ENCODE measurements at regions not wholly inside any gene's neighbourhood (a gene's known extent, or its start where the extent isn't known, plus 50 kb on each side); places are given as distances from the start of the nearest gene placed in this dataset.

DNA sequence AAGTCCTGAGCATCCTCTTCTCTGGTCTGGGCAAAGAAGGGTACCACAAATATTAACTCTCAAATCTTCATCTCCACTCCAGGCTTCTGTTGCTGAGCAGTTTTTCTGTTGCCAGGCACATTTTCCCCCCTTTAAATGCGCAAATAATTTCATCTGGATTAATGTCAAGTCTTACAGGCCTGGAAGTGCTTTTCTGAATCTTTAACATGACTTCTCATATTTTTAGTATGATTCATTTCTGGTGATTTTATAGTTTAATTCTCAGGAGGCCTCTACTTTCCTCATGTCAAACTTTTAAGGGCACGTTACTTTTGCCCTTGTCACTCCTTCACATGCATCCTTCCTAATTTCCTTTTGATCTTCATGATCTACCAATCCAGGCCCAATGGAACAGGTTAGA is 510.2 kb downstream of the METTL15 start:
- no peak for TF ChIP-seq POLR2A (IDR thresholded peaks at IDR 0.05; ENCODE audit: low read depth, low read length)
- TF ChIP-seq TAF1 (IDR thresholded peaks at IDR 0.05; ENCODE audit: low read depth, low read length) = no peak
- TF ChIP-seq POU2F2 (IDR thresholded peaks at IDR 0.05; ENCODE audit: low read depth, low read length) = no peak
- TF ChIP-seq SPI1 (IDR thresholded peaks at IDR 0.05; ENCODE audit: low read depth, low read length) = no peak
- no peak for TF ChIP-seq PAX5 (IDR thresholded peaks at IDR 0.05; ENCODE audit: insufficient read depth, low read length, severe bottlenecking)
- no peak for TF ChIP-seq POLR2AphosphoS5 (IDR thresholded peaks at IDR 0.05; ENCODE audit: low read depth, low read length)
- FAIRE-seq (no peak), DNase-seq (ENCODE audit: insufficient read length, low spot score) (no peak)

DNA sequence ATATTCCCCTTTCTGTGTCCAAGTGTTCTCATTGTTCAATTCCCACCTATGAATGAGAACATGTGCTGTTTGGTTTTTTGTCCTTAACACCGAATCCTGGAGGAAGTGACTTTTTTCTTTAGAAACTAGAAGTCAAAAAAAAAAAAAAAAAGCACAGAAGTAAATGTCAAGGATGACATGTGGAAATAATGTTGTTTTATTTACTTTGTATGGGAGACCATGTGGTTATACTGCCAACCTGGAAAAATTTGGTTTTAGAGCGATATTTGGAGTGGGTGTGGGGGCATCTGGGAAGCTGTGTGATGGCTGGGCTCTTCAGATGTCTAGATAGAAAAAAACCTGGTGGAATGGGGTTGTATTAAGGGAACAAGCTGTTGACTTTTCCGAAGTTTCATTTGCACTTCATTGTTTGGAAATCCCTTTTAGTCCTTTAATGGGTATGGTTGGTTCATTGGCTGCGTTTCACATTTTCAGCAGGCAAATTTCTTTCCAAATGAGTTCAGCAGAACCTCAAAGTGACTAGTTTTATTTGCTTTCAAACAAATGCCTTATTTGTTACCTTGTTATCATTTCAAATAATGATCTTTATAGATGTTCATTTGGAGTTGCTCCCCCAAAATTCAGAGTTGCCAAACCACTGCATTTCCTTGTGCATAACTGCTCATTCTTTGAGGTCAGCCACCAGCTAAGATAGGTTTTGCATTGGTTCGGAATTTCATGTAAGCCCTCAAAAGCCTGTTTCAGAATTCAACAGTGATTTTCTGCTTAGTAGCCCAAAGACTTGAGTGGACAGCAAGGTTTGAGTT is 508.2 kb downstream of the METTL15 start:
- DNase-seq (ENCODE audit: insufficient read length, low spot score) (no peak), FAIRE-seq (no peak)
- TF ChIP-seq POLR2AphosphoS5 (IDR thresholded peaks at IDR 0.05; ENCODE audit: low read depth, low read length) (no peak), TAF1 (IDR thresholded peaks at IDR 0.05; ENCODE audit: low read depth, low read length) (no peak), POLR2A (IDR thresholded peaks at IDR 0.05; ENCODE audit: low read depth, low read length) (no peak), POU2F2 (IDR thresholded peaks at IDR 0.05; ENCODE audit: low read depth, low read length) (no peak), PAX5 (IDR thresholded peaks at IDR 0.05; ENCODE audit: insufficient read depth, low read length, severe bottlenecking) (no peak), SPI1 (IDR thresholded peaks at IDR 0.05; ENCODE audit: low read depth, low read length) (no peak)

DNA sequence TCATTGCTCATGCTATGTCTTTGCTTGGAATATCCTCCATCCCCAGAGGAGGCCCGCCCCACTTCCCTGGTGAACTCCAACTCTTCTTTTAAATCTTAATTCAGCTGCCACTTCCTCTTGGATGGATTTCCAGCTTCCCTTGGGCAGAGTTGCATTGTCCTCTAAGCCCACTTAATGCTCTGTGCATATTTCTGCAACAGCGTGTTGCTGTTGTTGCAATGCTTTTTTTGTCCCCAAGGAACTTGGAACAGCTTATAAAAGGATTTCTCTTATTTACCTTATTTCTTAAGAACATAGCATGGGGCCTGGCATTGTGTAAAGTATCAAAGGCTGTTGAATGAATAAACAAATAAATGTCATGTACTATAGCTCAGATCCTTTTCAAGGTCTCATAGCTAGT is 507.4 kb downstream of the METTL15 start:
- DNase-seq (ENCODE audit: insufficient read length, low spot score) = no peak
- no peak for TF ChIP-seq POLR2AphosphoS5 (IDR thresholded peaks at IDR 0.05; ENCODE audit: low read depth, low read length)
- TF ChIP-seq TAF1 (IDR thresholded peaks at IDR 0.05; ENCODE audit: low read depth, low read length) = no peak
- no peak for TF ChIP-seq PAX5 (IDR thresholded peaks at IDR 0.05; ENCODE audit: insufficient read depth, low read length, severe bottlenecking)
- TF ChIP-seq POLR2A (IDR thresholded peaks at IDR 0.05; ENCODE audit: low read depth, low read length) = no peak
- TF ChIP-seq POU2F2 (IDR thresholded peaks at IDR 0.05; ENCODE audit: low read depth, low read length) = no peak
- TF ChIP-seq SPI1 (IDR thresholded peaks at IDR 0.05; ENCODE audit: low read depth, low read length) = no peak
- no peak for FAIRE-seq

DNA sequence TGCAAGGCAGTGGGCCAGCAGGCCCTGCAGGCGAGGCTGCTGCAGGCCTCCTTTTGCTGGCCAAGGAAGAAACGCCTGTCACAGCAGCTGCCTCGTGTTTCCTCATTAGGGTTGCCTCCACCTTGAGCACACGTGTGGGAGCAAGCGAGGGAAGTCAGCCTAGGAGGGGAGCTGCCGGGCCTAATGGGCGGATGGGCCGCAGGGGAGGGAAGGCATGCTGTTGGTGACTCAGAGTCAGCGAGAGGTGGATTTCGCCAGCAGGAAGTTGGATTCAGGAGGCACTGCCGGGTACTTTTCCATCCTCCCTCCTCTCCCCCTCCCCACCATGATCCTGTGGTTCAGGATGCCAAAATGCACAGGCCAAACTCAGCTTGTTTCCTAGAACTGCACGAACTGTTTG is 498.7 kb downstream of the METTL15 start:
- TF ChIP-seq SPI1 (IDR thresholded peaks at IDR 0.05; ENCODE audit: low read depth, low read length) = no peak
- TF ChIP-seq POLR2A (IDR thresholded peaks at IDR 0.05; ENCODE audit: low read depth, low read length) = no peak
- TF ChIP-seq POU2F2 (IDR thresholded peaks at IDR 0.05; ENCODE audit: low read depth, low read length) = no peak
- TF ChIP-seq PAX5 (IDR thresholded peaks at IDR 0.05; ENCODE audit: insufficient read depth, low read length, severe bottlenecking) = no peak
- no peak for TF ChIP-seq POLR2AphosphoS5 (IDR thresholded peaks at IDR 0.05; ENCODE audit: low read depth, low read length)
- TF ChIP-seq TAF1 (IDR thresholded peaks at IDR 0.05; ENCODE audit: low read depth, low read length) = no peak
- no peak for DNase-seq (ENCODE audit: insufficient read length, low spot score)
- no peak for FAIRE-seq

DNA sequence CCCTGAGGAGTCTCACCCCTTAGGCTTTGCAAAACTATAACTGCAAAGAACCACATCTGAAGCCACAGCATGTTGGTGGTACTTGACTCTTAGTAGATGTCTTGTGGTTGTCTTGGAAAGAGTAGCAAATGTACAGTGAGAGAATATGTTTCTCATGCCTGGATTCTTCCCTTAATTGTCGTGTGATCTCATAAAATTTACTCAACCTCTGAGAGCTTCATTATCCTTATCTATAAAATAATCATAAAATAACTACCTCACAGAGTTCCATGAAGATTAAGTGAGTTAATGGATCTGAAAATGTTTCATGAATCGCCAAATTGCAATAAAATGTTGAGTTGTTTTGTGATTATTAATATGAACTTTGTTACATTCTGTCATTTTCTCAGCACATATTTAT is 491.5 kb downstream of the METTL15 start:
- DNase-seq (ENCODE audit: insufficient read length, low spot score) = no peak
- TF ChIP-seq POLR2AphosphoS5 (IDR thresholded peaks at IDR 0.05; ENCODE audit: low read depth, low read length) (no peak), TAF1 (IDR thresholded peaks at IDR 0.05; ENCODE audit: low read depth, low read length) (no peak), SPI1 (IDR thresholded peaks at IDR 0.05; ENCODE audit: low read depth, low read length) (no peak)
- no peak for FAIRE-seq

DNA sequence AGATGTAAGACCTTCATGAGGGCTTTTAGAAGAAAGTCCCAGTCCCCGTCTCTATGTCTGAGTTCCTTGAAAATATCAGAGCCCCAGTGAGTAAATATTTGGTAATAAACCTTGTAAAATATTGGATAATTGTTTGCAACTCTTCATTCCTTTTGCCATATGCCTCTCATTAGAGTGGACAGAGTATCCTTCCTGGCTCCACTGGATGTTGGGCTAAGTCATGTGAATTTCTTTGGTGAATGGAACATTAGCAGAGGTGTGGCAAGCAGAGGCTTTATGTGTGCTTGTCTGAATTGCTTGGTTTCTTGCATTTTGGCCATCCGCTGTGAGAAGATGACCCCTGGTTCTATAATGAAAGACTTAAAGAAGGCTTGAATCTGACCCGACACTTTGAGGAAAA is 490.3 kb downstream of the METTL15 start:
- DNase-seq (ENCODE audit: insufficient read length, low spot score) (no peak), FAIRE-seq (no peak)
- TF ChIP-seq POLR2A (IDR thresholded peaks at IDR 0.05; ENCODE audit: low read depth, low read length) (no peak), POU2F2 (IDR thresholded peaks at IDR 0.05; ENCODE audit: low read depth, low read length) (no peak), PAX5 (IDR thresholded peaks at IDR 0.05; ENCODE audit: insufficient read depth, low read length, severe bottlenecking) (no peak), POLR2AphosphoS5 (IDR thresholded peaks at IDR 0.05; ENCODE audit: low read depth, low read length) (no peak), SPI1 (IDR thresholded peaks at IDR 0.05; ENCODE audit: low read depth, low read length) (no peak), TAF1 (IDR thresholded peaks at IDR 0.05; ENCODE audit: low read depth, low read length) (no peak)

DNA sequence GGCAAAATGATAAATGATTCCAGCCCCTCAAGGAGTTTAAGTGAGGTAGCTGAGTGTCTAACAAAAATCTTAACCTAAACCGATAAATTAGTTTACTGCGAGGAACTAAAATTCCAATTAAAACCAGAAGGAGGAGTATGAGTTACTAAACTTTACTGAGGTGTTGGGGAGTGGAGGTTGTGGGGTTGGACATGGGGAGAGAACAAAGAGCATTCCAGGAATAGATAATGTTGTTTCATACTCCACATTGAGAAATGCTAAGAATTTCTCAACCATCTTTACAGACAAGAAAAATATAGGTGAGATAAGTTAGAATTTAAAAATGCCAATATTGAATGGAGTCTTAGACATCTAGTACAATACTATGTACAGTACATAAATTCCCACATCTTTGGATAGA is 488.6 kb downstream of the METTL15 start:
- DNase-seq (ENCODE audit: insufficient read length, low spot score) = no peak
- FAIRE-seq = no peak
- no peak for TF ChIP-seq POLR2A (IDR thresholded peaks at IDR 0.05; ENCODE audit: low read depth, low read length)
- TF ChIP-seq TAF1 (IDR thresholded peaks at IDR 0.05; ENCODE audit: low read depth, low read length) = no peak
- no peak for TF ChIP-seq PAX5 (IDR thresholded peaks at IDR 0.05; ENCODE audit: insufficient read depth, low read length, severe bottlenecking)
- no peak for TF ChIP-seq POLR2AphosphoS5 (IDR thresholded peaks at IDR 0.05; ENCODE audit: low read depth, low read length)
- TF ChIP-seq SPI1 (IDR thresholded peaks at IDR 0.05; ENCODE audit: low read depth, low read length) = no peak
- TF ChIP-seq POU2F2 (IDR thresholded peaks at IDR 0.05; ENCODE audit: low read depth, low read length) = no peak

DNA sequence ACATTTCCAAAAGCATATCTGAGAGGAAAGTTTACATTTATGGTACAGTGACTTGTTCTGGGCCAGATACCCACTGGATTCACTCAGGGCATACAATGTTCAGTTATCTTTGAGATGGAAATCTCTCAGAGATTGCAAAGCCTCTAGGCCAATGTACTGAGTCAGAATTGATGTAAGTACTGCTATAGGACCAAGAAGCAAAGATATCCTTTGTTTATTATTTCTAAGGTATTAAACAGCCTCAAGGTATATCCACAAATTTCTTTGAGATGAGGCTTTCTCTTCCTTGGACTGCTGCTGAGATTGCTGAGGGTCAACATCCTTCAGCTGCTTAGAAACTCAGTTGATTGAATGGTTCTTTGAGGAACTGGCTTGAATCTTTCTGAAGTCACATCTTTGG is 484.0 kb downstream of the METTL15 start:
- FAIRE-seq = no peak
- no peak for TF ChIP-seq TAF1 (IDR thresholded peaks at IDR 0.05; ENCODE audit: low read depth, low read length)
- no peak for TF ChIP-seq PAX5 (IDR thresholded peaks at IDR 0.05; ENCODE audit: insufficient read depth, low read length, severe bottlenecking)

DNA sequence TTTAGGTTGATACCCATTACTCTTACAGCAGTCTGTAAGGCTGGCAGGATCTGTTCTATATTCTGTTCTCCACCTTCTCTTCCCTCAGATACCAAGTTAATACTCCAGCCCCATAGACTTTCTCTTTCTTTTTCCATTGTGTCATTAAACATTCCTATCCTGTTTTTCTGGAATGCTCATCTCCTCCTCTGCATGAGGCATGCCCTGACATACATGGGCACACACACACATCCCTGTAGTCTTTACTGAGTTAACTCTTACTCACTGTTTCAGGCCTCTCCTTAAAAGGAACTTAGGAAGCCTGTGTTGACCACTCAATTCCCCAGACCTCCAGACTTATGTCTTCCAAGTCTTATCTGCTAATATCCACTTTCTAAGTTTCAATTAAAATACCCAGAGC is 476.8 kb downstream of the METTL15 start:
- FAIRE-seq = no peak
- no peak for TF ChIP-seq POLR2AphosphoS5 (IDR thresholded peaks at IDR 0.05; ENCODE audit: low read depth, low read length)
- no peak for TF ChIP-seq TAF1 (IDR thresholded peaks at IDR 0.05; ENCODE audit: low read depth, low read length)
- TF ChIP-seq POU2F2 (IDR thresholded peaks at IDR 0.05; ENCODE audit: low read depth, low read length) = no peak
- TF ChIP-seq PAX5 (IDR thresholded peaks at IDR 0.05; ENCODE audit: insufficient read depth, low read length, severe bottlenecking) = no peak
- TF ChIP-seq POLR2A (IDR thresholded peaks at IDR 0.05; ENCODE audit: low read depth, low read length) = no peak
- TF ChIP-seq SPI1 (IDR thresholded peaks at IDR 0.05; ENCODE audit: low read depth, low read length) = no peak
- no peak for DNase-seq (ENCODE audit: insufficient read length, low spot score)

More for the DNA sequence above, 484.0 kb downstream of the METTL15 start:
- DNase-seq (ENCODE audit: insufficient read length, low spot score) = no peak

DNA sequence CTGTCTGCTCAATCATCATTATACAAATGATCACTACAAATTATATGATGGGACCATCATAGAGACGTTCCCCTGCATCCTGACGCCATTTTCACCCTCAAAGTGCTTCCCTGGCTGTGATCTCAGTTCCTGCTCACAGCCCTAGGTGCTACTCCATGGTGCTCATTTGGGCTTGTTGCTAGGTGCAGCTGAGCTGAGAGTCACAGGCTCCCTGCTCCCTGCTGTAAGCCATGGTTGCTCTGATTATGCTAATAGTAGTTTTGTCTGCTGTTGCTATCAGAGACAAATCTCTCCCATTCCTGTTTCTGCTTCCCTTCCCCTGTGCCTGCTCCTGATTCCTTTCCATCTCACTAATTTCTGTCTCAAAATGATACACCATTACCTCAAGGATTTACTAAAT is 474.3 kb downstream of the METTL15 start:
- no peak for DNase-seq (ENCODE audit: insufficient read length, low spot score)
- no peak for FAIRE-seq
- TF ChIP-seq POLR2AphosphoS5 (IDR thresholded peaks at IDR 0.05; ENCODE audit: low read depth, low read length) (no peak), PAX5 (IDR thresholded peaks at IDR 0.05; ENCODE audit: insufficient read depth, low read length, severe bottlenecking) (no peak), POLR2A (IDR thresholded peaks at IDR 0.05; ENCODE audit: low read depth, low read length) (no peak), SPI1 (IDR thresholded peaks at IDR 0.05; ENCODE audit: low read depth, low read length) (no peak), TAF1 (IDR thresholded peaks at IDR 0.05; ENCODE audit: low read depth, low read length) (no peak), POU2F2 (IDR thresholded peaks at IDR 0.05; ENCODE audit: low read depth, low read length) (no peak)
